DOHH2 (cell line): ENCODE measurements at regions not wholly inside any gene's neighbourhood (a gene's known extent, or its start where the extent isn't known, plus 50 kb on each side); places are given as distances from the start of the nearest gene placed in this dataset.

Source experiments
- CTCF ChIP-seq: fragments of 200-600 bp; sonication (generic); IDR thresholded peaks from one replicate; pipeline ENCODE4 v1.5.1; 2014; ENCODE audit warnings: antibody characterized with exemption, mild to moderate bottlenecking, low read depth, low read length; ENCODE audit not compliant: poor library complexity, severe bottlenecking
- EZH2phosphoT487 ChIP-seq: fragments of 200-600 bp; sonication (generic); IDR thresholded peaks from 2 replicates; pipeline ENCODE4 v1.6.1; 2017; ENCODE audit warnings: borderline replicate concordance, mild to moderate bottlenecking, antibody characterized with exemption, low read length, moderate library complexity, mixed read lengths

- TF ChIP-seq CTCF (no peak), EZH2phosphoT487 (no peak)
Measured at GRCh38 chr17:13293421-13293820, 275.6 kb upstream of the ELAC2 start.
